ENCODE measurements at regions not wholly inside any gene's neighbourhood (a gene's known extent, or its start where the extent isn't known, plus 50 kb on each side); places are given as distances from the start of the nearest gene placed in this dataset.

GRCh38 chr7:17194656-17195055, 103.8 kb upstream of the AHR start:
- TF ChIP-seq CTCF (IDR thresholded peaks at IDR 0.05) (no peak), POLR2A (IDR thresholded peaks at IDR 0.05) (no peak)
